Parathyroid adenoma (tissue), 2 donors: ENCODE measurements at regions not wholly inside any gene's neighbourhood (a gene's known extent, or its start where the extent isn't known, plus 50 kb on each side); places are given as distances from the start of the nearest gene placed in this dataset.

Experiments used
- H2AFZ ChIP-seq: fragments of 300-600 bp; sonication (generic); one replicate; pipeline ENCODE4 v1.7.0; 2017; ENCODE audit warnings: antibody characterized with exemption, mild to moderate bottlenecking
- H3K27ac ChIP-seq: fragments of 300-600 bp; sonication (generic); one replicate; pipeline ENCODE4 v1.7.0; 2017
- H3K27me3 ChIP-seq: fragments of 300-600 bp; sonication (generic); one replicate; pipeline ENCODE4 v1.7.0; 2017; ENCODE audit warnings: low read length; ENCODE audit not compliant: control insufficient read depth, insufficient read depth
- H3K36me3 ChIP-seq: fragments of 300-600 bp; sonication (generic); one replicate; pipeline ENCODE4 v1.7.0; 2017; ENCODE audit warnings: low read length; ENCODE audit not compliant: control insufficient read depth, insufficient read depth
- H3K4me1 ChIP-seq: fragments of 300-600 bp; sonication (generic); one replicate; pipeline ENCODE4 v1.7.0; 2017; ENCODE audit warnings: control low read depth
- H3K4me2 ChIP-seq: fragments of 300-600 bp; sonication (generic); one replicate; pipeline ENCODE4 v1.7.0; 2017; ENCODE audit warnings: low read length
- H3K4me3 ChIP-seq: fragments of 300-600 bp; sonication (generic); one replicate; pipeline ENCODE4 v1.7.0; 2017; ENCODE audit warnings: low read depth, low read length
- H3K79me2 ChIP-seq: fragments of 300-600 bp; sonication (generic); one replicate; pipeline ENCODE4 v1.7.0; 2017; ENCODE audit warnings: control low read depth
- H3K9ac ChIP-seq: fragments of 300-600 bp; sonication (generic); one replicate; pipeline ENCODE4 v1.7.0; 2017; ENCODE audit warnings: mild to moderate bottlenecking
- H3K9me3 ChIP-seq: fragments of 300-600 bp; sonication (generic); one replicate; pipeline ENCODE4 v1.7.0; 2017; ENCODE audit warnings: low read length; ENCODE audit not compliant: control insufficient read depth
- TF ChIP-seq, protein P1 (sequence below): fragments of 300-600 bp; sonication (generic); IDR thresholded peaks from one replicate; pipeline ENCODE4 v1.7.0; 2017; ENCODE audit warnings: antibody characterized with exemption, mild to moderate bottlenecking
- donor health status: primary hyperparathyroidism.

DNA sequence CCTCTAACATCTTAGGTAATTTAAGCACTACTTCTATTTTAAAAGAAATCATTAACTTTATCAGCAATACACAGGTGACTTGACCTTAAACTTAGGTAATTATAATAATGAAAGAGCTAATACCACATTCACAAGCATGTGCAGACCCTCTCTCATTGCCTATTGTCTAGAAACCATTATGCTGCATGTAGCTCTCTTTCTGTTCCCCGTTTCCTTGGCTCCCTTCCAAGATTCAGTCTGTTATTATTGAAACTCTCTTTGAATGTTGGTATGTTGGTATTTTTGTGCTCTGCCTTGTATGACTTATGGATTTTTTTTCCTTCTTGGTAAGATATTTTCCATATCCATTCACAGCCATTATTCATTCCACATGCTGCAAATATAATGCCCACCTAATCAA lies 201.2 kb downstream of the CDCA7 start:
- no peak overlapping the region for H3K4me2 ChIP-seq
- no peaks in the 10 kb centered on the region for H3K9me3 ChIP-seq
- no peaks in the 10 kb centered on the region for H3K36me3 ChIP-seq
- TF ChIP-seq, protein P1, sequence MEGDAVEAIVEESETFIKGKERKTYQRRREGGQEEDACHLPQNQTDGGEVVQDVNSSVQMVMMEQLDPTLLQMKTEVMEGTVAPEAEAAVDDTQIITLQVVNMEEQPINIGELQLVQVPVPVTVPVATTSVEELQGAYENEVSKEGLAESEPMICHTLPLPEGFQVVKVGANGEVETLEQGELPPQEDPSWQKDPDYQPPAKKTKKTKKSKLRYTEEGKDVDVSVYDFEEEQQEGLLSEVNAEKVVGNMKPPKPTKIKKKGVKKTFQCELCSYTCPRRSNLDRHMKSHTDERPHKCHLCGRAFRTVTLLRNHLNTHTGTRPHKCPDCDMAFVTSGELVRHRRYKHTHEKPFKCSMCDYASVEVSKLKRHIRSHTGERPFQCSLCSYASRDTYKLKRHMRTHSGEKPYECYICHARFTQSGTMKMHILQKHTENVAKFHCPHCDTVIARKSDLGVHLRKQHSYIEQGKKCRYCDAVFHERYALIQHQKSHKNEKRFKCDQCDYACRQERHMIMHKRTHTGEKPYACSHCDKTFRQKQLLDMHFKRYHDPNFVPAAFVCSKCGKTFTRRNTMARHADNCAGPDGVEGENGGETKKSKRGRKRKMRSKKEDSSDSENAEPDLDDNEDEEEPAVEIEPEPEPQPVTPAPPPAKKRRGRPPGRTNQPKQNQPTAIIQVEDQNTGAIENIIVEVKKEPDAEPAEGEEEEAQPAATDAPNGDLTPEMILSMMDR = no peak
- no peaks in the 10 kb centered on the region for H3K4me1 ChIP-seq
- no peak overlapping the region for H2AFZ ChIP-seq
- no peak overlapping the region for H3K27ac ChIP-seq
- no peak overlapping the region for H3K4me3 ChIP-seq
- no peak overlapping the region for H3K9ac ChIP-seq
- no peaks in the 10 kb centered on the region for H3K27me3 ChIP-seq
- H3K79me2 ChIP-seq = no peaks in the 10 kb centered on the region

DNA sequence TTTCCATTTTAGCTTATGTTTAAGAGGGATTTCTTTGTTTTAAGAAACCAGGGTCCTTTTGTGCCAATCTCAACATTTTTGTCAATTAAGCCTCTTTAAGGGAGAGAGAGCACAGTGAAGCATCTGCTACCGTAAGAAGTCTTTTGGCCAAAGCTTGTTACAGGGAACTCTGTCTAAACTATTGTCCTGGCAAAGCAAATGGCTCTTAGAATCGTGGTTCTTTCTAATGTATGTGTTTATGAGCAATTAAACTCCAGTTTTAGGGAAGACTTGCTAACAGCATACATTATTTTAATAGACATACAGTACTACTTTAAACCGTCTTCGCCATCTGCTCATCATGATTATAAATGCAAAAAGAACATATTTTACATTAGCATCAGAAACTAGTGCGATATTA lies 202.1 kb downstream of the CDCA7 start:
- H3K4me3 ChIP-seq = no peak overlapping the region
- no peak overlapping the region for H3K27ac ChIP-seq
- H3K27me3 ChIP-seq = no peaks in the 10 kb centered on the region
- no peaks in the 10 kb centered on the region for H3K36me3 ChIP-seq
- TF ChIP-seq, protein P1 = no peak
- H3K4me2 ChIP-seq = no peak overlapping the region
- no peaks in the 10 kb centered on the region for H3K4me1 ChIP-seq
- no peak overlapping the region for H2AFZ ChIP-seq
- no peak overlapping the region for H3K9ac ChIP-seq
- H3K9me3 ChIP-seq = no peaks in the 10 kb centered on the region
- H3K79me2 ChIP-seq = no peaks in the 10 kb centered on the region

DNA sequence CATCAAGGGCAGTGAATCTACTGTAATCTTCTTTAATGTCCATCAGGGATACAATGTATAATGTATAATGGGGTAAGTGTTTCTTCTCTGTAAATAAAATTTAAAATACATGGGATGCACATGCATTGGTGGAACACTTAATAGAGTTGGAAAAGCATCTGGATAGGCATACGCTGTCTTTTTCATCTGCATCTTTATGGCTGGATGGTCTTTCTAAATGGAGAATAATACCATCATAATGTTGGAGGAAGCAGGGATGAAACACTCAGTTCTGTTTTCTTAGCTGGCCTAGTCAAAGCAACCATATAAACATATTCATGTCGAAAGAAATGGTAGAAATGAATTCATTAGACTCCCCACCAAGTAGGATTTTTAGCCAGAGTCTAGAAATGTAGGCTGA lies 202.8 kb downstream of the CDCA7 start:
- Histone ChIP-seq H3K9ac (no peak overlapping the region), H3K36me3 (no peaks in the 10 kb centered on the region), H3K27ac (no peak overlapping the region), H3K4me2 (no peak overlapping the region), H2AFZ (no peak overlapping the region), H3K9me3 (no peaks in the 10 kb centered on the region), H3K4me3 (no peak overlapping the region), H3K27me3 (no peaks in the 10 kb centered on the region), H3K79me2 (no peaks in the 10 kb centered on the region), H3K4me1 (no peaks in the 10 kb centered on the region)
- TF ChIP-seq, protein P1 = no peak

DNA sequence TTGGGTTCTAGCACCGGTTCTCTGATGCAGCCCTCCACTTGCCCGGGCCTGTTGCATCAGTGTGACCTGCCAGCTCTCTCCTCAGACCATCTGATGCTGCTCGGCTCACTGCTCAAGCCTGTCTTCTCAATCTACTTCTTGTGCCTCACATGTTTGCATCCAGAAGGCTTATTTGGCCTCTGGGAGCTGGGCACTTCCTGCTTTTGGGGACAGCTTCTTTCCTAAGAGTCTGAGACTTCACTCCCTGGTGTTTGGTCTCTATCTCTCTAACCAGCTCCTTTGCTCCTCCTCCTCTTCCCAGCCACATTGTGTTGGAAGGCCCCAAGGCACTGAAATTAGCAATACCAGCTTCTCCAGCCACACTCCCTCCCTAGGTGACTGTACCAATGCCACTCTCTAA lies 212.8 kb downstream of the CDCA7 start:
- Histone ChIP-seq H3K79me2 (no peaks in the 10 kb centered on the region), H3K4me3 (no peak overlapping the region), H3K27ac (no peak overlapping the region), H3K4me1 (no peaks in the 10 kb centered on the region), H3K4me2 (no peak overlapping the region), H3K27me3 (no peaks in the 10 kb centered on the region), H3K9ac (no peak overlapping the region), H3K36me3 (no peaks in the 10 kb centered on the region), H3K9me3 (no peaks in the 10 kb centered on the region), H2AFZ (no peak overlapping the region)
- TF ChIP-seq, protein P1 = no peak

DNA sequence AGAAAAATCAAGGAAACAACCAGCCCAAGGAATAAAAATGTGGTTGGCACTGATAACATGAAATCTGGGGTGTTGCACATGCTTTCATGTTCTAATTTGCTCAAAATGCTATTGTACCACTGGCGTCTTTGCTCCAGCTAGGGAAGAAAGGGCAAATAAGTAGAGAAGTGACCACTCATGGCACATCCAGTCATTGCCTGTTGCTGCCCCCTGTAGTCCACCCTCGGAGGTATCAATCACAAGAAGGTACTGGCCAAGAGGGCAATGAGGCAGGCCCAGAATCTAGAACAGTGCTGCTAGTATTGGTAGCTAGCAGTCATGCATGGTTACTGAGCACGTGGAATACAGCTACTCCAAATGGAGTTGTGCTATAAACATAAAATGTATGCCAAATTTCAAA lies 213.4 kb downstream of the CDCA7 start:
- Histone ChIP-seq H3K4me1 (no peaks in the 10 kb centered on the region), H3K27ac (no peak overlapping the region), H3K36me3 (no peaks in the 10 kb centered on the region), H3K4me2 (no peak overlapping the region), H3K27me3 (no peaks in the 10 kb centered on the region), H3K4me3 (no peak overlapping the region), H3K9ac (no peak overlapping the region), H3K79me2 (no peaks in the 10 kb centered on the region), H3K9me3 (no peaks in the 10 kb centered on the region), H2AFZ (no peak overlapping the region)
- TF ChIP-seq, protein P1 = no peak
